ENCODE measurements at regions not wholly inside any gene's neighbourhood (a gene's known extent, or its start where the extent isn't known, plus 50 kb on each side); places are given as distances from the start of the nearest gene placed in this dataset.

DNA sequence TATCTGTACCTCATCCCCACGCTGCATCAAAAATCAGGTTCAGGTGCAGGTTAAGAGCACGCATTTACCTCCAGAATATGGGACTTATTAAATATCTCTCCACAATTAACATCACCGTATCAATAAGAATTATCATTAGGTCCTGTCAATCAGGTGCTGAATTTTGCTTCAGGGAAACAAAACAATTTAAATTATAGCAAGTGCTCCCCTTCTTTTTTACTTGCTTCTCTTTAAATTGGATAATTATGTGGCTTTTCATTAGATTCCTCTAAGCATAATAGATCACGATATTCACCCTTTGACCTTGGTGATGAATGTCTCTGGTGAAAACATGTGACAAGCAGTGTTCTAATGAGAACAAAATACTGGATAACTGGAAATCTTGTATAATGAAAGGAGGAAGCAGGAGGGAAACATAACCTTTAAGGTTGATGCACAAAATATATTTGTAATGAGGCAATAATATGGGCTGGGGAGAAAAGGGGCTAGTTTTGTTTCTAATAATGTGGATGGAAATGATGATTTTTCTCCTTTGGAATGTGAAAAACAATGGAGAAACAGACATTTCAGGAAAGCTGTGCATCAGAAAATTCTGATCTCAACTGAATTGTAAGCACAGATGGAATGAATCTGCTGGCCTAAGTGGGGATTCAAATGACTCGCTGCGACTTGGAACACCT is 166.9 kb downstream of the SNX10 start:
- DNase-seq (ENCODE audit: low spot score): no peak

DNA sequence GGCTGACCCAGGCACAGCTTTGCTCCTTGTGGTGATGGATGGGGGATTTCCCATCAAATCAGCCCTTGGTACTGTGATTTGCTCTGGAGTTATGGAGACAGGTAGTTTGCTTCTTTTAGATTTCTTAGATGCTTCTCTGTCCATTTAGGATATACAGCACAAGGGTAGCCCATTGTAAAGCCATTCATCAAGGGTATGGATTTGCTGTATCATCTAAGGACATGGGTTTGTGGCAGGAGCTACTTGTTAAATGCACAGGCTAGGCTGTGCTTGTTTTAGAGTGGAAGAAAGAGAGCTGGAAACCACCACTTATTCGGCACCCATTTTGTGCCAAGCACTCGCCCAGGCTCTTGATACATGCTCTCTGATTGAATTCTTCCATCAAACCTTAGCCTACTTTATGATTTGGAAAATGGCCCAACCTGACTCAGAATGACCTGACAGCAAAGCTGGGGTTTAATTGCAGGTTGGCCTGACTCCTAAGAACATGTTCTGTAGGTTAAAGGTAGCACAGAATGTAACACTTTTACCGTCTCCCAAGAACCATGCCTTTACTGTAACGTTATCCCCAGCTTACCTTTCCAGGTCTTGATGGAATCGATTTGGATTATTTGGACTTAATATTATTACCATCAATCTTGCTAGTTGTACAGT is 168.0 kb downstream of the SNX10 start:
- no peak for DNase-seq (ENCODE audit: low spot score)

DNA sequence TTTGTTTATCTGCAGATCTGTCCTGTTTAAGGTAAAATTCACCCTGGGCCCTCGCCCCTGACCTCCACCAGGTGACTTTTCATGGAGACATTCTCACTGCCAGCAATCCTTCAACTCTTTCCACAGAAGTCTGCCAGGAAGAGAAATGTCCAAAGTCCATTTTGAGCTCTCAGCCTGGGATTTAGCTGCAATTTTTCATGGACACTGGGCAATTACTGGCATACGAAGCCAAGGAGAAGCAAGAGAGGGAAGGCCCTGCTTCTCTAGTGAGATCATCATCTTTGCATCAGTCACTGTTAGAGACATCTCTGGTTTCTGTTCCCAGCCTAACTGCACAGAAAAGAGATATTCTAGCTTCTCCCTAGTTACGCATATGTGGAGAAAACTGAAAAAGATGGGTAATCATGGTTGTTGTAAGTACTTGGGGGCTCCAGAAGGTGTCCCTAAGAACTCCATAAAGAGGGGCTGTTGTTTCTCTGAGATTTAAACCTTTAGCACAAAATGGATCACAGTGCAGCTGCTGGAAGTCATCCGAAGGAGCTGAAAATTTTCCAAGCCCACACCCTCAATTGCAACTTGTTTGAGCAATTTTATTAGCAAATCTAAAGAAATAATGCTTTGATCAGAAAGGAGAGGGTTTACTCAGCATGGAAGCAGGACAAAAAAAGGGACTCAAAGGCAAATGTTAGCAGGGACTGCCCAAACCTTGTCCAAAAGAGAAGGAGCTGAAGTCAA is 168.9 kb downstream of the SNX10 start:
- peak; percentile 41 for DNase-seq (ENCODE audit: low spot score)

DNA sequence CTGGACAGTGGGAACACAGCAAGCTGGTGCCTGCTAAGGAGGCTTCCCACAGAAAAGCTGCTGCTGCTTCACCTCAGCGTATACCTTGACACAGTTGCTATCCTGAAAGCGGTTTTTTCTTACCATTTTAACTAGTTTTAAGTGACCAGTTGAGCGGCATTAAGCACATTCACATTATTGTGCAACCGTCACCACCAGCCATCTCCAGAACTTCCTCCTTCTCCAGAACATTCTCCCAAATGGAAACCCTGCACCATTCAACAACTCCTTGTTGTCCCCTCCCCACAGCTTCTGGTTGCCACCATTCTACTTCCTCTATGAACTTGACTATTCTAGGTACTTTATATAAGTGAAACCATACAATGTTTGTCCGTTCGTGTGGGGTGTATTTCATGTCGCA is 169.9 kb downstream of the SNX10 start:
- DNase-seq (ENCODE audit: low spot score): no peak

DNA sequence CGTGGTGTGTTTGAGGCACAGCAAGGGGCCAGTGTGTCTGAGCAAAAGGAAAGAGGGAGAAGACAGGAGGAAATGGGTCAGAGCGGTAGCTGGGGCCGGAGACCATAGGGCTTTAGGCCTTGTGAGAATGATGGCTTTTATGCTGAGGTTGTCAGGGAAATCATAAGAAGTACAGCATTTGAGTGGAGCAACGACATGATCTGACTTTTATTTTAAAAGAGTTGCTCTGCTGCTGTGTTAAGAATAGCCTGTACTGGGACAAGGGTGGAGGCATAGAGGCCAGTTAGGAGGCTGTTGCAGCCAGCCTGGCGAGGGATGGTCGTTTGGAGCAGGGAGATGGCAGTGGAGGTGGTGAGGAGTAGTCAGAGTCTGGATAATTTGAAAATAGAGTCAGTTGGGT is 174.3 kb downstream of the SNX10 start:
- DNase-seq (ENCODE audit: low spot score): no peak

DNA sequence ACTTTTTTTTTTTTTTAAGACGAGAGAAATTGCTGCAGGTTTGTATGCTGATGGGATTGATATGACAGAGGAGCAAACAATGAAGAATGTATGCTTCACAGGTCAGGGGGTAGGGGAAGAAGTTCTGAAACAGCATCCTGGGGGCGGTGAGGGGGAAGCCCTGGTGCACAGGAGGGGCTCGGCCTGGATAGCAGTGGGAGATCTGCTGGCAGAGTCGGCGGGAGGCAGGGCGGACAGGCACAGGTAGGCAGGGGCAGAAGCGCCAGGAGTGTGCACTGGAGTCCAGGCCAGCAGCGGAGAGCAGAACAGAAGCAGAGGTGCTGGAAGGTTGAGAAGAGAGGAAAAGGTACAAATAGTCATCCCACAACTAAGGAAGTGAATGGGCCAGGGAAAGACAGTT is 175.4 kb downstream of the SNX10 start:
- DNase-seq (ENCODE audit: low spot score): no peak

DNA sequence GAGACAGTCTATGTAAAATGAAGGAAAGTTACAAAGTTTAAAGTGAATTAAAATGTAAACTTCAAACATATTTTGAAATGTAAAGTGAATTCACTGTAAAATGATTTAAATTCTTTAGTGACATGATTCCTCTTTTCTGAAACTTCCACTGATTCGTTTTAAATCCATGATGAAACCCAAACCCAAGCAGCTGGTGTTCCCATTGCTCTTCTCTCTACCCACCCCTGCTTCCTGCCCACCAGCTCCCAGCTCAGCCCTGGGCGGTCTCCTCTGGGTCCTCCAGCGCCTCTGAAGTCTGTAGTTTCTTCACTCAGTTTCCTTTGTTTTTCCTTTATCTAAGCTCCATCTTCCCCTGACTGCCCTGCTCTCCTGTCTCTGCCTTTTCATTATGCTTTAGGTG is 175.9 kb downstream of the SNX10 start:
- DNase-seq (ENCODE audit: low spot score): no peak

DNA sequence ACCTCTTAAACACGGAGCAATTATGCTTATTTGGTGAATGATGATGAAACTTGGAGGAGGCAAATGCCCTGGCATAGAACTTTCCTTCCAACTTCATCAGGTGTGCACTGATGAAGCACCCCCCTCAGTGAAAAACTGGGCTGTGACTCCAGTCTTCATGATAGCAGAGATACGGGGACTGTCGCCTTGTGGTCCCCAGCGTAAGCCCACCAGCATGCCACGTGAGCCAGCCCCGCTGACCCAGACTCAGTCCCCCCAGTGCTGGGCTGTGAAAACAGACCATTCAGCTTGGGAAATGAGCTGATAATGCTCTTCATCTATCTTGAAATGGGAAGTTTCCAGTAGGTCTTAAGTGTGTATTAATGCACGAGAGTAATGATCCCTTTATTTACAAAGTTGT is 177.0 kb downstream of the SNX10 start:
- DNase-seq (ENCODE audit: low spot score): no peak

DNA sequence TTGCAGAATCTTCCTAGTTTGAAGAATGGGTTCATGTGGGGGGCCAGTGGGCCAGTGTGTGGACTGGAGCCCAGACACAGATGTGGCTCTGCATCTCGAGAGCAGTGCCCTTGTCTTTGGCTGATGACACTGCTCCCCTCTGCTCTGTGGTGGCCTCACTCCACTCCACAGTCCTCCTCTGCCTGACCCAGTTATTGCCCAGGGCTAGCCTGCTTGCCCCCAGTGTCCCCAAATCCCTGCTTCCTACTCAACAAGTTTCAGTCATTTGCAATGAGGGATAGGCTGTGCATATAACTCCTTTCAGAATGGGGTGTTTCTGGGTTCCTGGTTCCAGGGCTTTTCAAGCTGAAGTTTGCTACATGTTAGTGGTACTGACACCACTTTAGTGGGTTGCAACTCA is 177.5 kb downstream of the SNX10 start:
- DNase-seq (ENCODE audit: low spot score): no peak

DNA sequence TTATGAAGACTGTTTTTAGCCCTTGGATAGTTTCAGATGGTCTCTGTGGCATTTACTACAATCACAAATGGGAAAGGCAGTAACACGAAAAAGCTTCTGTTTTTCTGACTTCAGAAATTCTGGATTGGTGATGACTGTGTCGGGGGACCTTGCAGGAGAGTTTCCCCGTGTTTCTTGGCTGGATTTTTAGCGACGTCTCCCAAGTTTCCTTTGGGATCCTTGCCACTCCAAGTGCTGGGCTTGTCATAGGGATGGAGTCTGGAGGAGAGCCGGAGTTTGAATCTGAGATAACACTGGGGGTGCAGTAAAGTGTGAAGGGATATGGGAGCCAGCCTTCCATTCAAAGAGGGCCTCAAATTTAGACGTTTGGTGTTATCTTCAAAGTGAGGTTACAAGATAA is 179.0 kb downstream of the SNX10 start:
- DNase-seq (ENCODE audit: low spot score): no peak

DNA sequence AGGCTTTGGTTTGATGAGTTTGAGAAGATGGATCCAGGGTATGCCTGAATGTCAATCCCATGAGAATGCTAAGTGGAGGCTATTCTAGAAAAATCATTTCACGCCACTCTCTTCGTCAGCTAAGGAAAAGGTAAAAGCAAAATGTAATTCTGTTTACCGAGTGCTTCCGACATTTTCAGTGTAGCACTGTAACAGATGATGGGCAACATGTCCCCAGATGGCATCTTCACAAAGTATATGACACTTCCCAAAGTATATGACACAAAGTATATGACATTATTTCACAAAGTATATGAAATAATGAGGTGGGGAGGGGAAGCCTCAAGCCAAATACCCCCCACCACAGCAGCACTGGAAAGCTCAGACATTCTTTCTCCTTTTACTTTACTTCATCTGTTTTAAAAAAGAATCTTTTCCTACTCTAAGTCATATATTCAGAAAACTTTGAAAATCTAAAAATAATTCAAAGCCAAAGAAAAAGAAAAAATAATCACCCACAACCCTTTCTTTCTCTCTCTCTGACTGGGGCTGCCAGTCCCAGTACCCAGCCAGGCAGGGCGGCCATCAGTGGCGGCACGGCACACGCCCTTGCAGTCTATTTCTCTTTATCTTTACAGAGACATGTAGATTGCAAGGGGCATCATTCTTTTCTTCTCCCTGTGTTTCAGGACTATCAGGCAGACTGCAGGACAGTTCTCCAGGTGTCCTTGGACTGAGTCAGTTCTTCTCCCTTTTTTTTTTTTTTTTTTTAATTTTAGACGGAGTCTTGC is 179.8 kb downstream of the SNX10 start:
- no peak for DNase-seq (ENCODE audit: low spot score)

DNA sequence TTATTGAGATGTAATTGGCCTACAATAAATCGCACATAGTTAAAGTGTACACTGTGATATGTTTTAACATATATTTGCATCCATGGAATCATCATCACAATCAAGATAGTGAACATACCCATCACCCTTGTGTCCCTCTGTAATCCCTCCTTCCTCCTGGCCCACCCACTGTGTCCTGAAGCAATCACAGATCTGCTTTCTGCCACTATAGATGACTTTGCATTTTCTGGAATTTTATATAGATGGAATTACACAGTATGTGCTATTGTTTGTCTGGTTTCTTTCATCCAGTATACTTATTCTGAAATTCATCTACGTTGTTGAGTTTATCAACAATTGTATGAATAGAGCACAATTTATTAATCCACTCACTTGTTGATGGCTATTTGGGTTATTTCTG is 181.3 kb downstream of the SNX10 start:
- DNase-seq (ENCODE audit: low spot score): no peak

DNA sequence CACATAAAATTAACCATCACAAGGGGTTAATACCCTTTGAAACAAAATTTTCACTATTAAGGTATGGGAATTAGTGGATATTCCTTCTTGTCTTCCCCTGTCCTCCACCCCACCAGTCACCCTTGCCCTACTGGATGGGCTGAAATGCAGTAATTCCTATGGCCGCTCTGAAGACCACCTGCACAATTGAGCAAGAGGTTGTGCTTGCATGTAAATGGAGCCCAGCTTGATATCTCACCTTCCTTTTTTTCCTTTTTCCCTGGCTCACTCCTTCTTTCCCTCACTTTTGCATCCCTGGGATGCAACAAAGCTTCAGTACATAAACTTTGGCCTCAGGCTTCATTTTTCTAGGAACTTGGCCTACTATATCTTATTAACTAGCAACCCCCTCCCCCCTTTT is 184.6 kb downstream of the SNX10 start:
- DNase-seq (ENCODE audit: low spot score): no peak

DNA sequence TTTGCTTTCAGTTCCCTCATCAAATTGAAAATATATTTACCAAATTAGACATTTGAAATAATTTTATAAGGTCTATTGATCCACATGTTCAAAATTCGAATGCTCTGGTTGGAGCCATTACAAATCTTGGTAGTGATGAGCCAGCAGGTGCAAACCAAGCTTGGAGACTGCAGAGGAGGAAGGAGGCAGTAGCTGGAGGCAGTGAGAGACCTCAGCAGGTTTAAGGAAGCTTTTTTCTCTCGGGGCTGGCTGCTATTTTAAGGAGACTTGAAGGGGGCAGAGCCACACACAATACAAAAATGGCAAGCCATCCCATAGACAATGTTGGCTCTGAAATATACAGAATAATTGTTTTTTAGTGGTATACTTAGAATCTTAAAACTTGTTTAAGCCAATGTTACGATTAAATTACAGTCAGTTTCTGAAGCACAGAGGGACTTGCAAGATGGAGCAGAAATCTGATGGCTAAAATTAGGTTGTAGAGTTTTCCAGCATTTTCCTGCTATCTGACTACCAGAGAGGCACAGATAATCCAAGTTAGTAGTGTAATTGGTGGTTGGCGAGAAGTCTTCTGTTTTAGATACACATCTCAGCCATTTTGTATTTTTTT is 185.8 kb downstream of the SNX10 start:
- DNase-seq (ENCODE audit: low spot score): no peak

DNA sequence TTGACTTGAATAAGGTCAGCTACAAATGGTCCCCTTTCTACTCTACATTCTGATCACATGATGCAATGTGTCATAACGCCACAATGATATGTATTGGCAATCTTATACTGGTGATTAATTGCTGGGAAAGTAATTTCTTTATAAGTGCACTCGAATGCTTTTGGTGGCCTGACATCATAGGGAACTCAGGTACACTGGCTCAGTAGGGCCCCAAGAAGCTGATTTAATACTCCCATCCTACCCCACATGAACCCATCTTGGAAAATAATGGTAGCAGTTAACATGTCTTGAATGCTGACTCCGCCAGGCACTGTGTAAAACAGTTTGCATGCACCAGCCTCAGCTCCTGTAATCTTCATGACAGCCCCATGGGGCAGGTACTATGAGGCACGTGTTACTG is 186.9 kb downstream of the SNX10 start:
- no peak for DNase-seq (ENCODE audit: low spot score)

DNA sequence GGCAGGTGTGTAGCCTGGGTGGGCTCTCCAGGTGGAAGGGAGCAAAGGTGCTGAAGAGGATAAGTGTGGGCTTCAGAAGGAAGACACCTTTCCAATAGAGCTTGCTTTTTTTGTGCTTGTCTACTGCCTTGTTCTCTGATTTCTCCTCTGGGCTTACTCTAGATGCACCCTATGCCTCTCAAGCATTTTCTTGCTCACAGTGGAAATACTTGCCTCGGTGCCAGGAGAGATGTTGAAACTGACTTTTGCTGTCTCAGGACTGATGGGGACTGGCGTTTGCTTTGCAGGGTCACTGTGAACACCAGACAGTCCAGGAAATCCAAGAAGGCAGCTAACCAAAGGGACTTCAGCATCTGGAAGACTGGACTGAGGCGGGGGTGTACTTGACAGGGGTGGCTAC is 187.9 kb downstream of the SNX10 start:
- no peak for DNase-seq (ENCODE audit: low spot score)

DNA sequence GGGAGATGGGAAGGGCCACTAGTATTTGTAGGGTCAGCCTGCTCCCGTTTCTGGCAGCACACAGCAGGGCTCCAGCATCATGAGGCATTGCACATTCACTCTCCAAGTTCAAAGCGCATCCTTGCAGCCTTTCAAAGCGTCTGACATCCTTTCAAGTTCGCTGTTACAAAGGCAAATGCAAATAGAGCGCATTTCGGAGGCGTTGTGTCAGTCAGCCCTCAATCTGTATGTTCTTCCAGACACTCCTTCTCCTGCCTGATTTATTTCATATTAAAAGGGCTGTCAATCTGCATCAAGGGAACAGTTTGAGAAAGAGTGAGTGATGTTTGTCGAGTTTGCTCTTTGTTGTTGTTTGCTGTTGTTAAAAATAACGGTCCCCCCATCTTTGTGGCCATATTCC is 188.5 kb downstream of the SNX10 start:
- DNase-seq (ENCODE audit: low spot score): no peak

DNA sequence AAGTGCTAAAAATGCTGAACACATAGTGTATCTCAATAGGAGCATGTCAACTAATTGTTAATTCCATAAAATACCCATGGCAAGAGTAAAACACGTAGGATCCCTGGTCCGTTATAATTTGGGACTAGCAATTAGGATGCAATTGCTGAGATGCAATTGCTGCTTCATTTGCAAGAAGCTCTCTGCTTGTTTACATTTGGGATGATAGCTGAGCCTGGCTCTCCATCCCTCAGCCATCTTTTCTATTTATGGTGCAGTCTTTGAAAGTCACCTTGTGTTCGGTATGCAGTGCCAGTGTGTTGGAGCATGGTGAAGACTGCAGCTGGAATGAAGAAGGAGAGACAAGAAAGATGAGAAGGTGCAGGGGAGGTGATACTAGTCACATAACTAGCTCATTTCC is 191.3 kb downstream of the SNX10 start:
- no peak for DNase-seq (ENCODE audit: low spot score)

DNA sequence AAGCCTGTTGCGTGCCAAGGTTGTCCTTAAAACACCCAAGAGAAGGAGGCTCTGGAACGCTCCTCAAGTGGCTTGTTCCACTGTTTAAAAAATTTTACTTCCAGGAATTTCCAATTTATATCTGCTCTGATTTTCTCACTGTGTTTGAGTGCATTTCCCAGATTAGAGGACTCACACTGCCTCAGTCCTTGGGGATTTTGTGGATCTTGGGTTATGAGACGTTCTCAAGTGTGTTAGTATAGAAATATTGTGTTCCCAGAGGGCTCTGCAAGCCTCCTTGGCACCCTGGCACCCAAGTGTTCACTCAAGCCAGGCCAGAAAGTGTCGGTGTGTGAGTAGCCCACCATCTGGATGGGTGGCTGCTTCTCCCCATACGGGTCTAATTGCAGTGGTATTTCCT is 192.2 kb downstream of the SNX10 start:
- no peak for DNase-seq (ENCODE audit: low spot score)

DNA sequence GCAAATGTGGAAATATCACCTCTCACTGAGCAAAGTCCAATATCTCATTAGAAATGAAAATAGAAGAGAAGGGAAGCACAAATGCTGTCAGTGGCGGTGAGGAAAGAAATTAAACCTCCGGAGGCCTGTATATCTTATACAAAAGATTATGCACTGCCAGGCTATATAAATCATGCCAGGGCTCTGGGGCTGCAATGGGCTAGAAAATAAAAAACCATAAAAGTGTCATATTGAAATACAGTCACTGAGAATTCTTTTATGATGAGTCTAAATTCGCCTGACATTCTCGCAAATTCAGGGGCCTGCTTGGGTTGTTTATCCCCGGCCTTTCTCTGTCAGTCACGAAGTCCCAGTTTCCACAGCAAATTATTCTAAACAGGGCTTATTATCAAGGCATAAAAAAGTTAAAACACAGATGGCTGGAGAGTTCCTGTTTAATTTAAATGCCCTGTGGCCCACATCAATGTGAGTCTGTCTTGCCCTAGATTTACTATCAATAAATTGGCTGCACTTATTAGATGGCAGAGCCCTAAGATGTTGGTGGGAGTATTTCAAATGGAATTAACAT is 193.8 kb downstream of the SNX10 start:
- peak; percentile 96 for DNase-seq (ENCODE audit: low spot score)

DNA sequence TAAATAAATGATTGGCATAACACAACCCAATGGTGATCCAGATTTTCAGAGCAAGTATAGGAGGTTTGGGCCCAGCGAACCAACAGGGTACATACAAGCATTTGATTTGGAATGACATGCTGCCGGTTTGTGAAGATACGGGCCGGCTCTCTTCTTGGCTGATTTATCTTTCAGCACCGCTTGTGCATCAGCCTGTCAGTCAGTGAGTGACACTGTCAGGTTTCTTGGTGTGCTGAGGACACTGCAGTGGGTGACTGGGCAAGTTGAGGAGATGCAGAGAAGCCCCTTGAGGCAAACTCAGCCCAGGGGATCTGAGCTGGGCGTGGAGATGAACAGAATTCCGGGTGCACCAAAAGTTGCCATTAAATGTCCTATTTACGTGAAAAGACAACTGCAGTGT is 194.5 kb downstream of the SNX10 start:
- no peak for DNase-seq (ENCODE audit: low spot score)

All from SK-N-DZ (cell line).